ENCODE measurements at regions not wholly inside any gene's neighbourhood (a gene's known extent, or its start where the extent isn't known, plus 50 kb on each side); places are given as distances from the start of the nearest gene placed in this dataset.

DNA sequence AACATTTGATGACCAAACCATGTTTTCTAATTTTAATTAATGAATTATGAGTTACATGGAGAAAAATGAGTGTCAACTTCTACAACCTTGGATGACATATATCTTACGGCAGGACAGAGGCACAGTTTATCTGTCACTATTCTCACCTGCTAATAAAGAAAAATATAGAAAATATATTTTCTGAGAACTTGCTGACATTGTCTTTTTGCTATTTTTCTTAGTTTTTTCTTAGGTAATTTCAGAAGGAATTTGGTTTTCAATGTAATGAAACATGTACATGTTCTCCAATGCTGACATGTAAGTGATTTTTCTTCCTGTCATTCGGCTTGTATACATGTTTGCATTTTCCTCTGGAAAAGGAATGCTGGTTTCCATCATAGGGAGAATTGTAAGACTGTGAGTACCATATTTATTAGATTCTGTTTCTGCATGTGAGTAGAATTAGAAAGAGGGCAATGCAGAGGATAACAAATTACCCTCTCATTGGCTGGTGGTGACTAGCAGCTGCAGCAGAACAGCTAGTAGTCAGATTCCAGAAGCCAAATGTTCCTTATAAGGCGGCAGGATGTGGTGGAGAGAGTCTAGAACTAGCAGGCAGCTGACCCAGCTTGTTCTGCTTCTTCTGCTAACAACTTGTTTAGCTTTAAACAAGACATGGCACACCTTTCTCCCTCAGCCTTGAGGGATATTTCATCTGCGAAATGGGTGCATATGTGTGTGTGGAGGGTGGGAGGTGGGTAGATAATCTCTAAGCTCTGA, 132.8 kb upstream of the SPACA1 start:
- ChIA-PET POLR2A (no interaction called here), CTCF (interaction anchor here (0.6 kb wide), 1 partner anchor 79 kb away, joined by 4 read pairs; no protein-coding TSS in a partner anchor)
- DNase-seq (ENCODE audit: extremely low spot score) = no peak
- TF ChIP-seq FOXM1 (IDR thresholded peaks at IDR 0.05; ENCODE audit: borderline replicate concordance) = no peak
- TF ChIP-seq SP1 (IDR thresholded peaks at IDR 0.05) = no peak
- no peak for TF ChIP-seq BHLHE40 (IDR thresholded peaks at IDR 0.05; ENCODE audit: borderline replicate concordance)
- TF ChIP-seq LEF1 (IDR thresholded peaks at IDR 0.05; ENCODE audit: borderline replicate concordance) = no peak
- no peak for TF ChIP-seq ARNT (IDR thresholded peaks at IDR 0.05)
- no peak for TF ChIP-seq SUZ12 (IDR thresholded peaks at IDR 0.05)
- no peak for TF ChIP-seq PKNOX1 (IDR thresholded peaks at IDR 0.05)
- no peak for TF ChIP-seq TARDBP (IDR thresholded peaks at IDR 0.05)
- TF ChIP-seq CTBP1 (IDR thresholded peaks at IDR 0.05; ENCODE audit: borderline replicate concordance) = no peak
- TF ChIP-seq ELF4 (IDR thresholded peaks at IDR 0.05) = no peak
- no peak for TF ChIP-seq FOXK2 (IDR thresholded peaks at IDR 0.05)
- no peak for TF ChIP-seq ZNF384 (IDR thresholded peaks at IDR 0.05)
- no peak for TF ChIP-seq FOXA1 (IDR thresholded peaks at IDR 0.05)
- no peak for TF ChIP-seq L3MBTL2 (conservative IDR thresholded peaks at IDR 0.05)
- no peak for TF ChIP-seq HDGF (IDR thresholded peaks at IDR 0.05; ENCODE audit: borderline replicate concordance)
- TF ChIP-seq NFRKB (IDR thresholded peaks at IDR 0.05) = no peak

GRCh38 chr6:87913974-87914373, 133.7 kb upstream of the SPACA1 start:
- TF ChIP-seq FOXK2 (IDR thresholded peaks at IDR 0.05) (no peak), ZNF384 (IDR thresholded peaks at IDR 0.05) (no peak), CTBP1 (IDR thresholded peaks at IDR 0.05; ENCODE audit: borderline replicate concordance) (no peak), SUZ12 (IDR thresholded peaks at IDR 0.05) (no peak), SP1 (IDR thresholded peaks at IDR 0.05) (no peak), HDGF (IDR thresholded peaks at IDR 0.05; ENCODE audit: borderline replicate concordance) (no peak), LEF1 (IDR thresholded peaks at IDR 0.05; ENCODE audit: borderline replicate concordance) (no peak), FOXA1 (IDR thresholded peaks at IDR 0.05) (no peak), BHLHE40 (IDR thresholded peaks at IDR 0.05; ENCODE audit: borderline replicate concordance) (no peak), ARNT (IDR thresholded peaks at IDR 0.05) (no peak), TARDBP (IDR thresholded peaks at IDR 0.05) (no peak), L3MBTL2 (conservative IDR thresholded peaks at IDR 0.05) (no peak), FOXM1 (IDR thresholded peaks at IDR 0.05; ENCODE audit: borderline replicate concordance) (no peak), ELF4 (IDR thresholded peaks at IDR 0.05) (no peak), PKNOX1 (IDR thresholded peaks at IDR 0.05) (no peak), NFRKB (IDR thresholded peaks at IDR 0.05) (no peak)
- ChIA-PET POLR2A (no interaction called here), CTCF (interaction anchor here (0.6 to 0.7 kb wide), 2 partner anchors 17 to 80 kb away, joined by 3 to 4 read pairs; no protein-coding TSS in a partner anchor)
- DNase-seq (ENCODE audit: extremely low spot score) = no peak

DNA sequence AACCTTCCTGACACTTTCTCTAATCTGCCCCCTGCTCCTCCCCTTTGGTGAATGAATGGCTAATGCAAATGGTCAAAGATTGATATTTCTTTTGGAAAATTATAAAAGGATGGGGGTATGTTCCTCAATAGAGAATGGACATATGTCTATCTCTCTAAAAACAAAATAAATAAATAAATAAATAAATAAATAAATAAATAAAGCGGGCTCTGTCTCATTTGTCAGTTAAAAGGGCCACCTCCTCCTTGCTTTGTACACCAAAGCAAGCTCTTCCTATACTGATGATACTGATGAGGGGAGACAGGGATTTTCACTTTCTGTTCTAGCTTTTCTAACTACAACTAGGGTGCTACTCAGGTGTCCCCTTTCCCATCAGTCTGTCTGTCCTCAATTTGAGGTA, 135.5 kb upstream of the SPACA1 start:
- CTCF ChIA-PET = no interaction called here
- no peak for DNase-seq (ENCODE audit: extremely low spot score)
- POLR2A ChIA-PET = no interaction called here
- TF ChIP-seq PKNOX1 (IDR thresholded peaks at IDR 0.05) (no peak), FOXA1 (IDR thresholded peaks at IDR 0.05) (no peak), NFRKB (IDR thresholded peaks at IDR 0.05) (no peak), ZNF384 (IDR thresholded peaks at IDR 0.05) (no peak), SUZ12 (IDR thresholded peaks at IDR 0.05) (no peak), FOXK2 (IDR thresholded peaks at IDR 0.05) (no peak), L3MBTL2 (conservative IDR thresholded peaks at IDR 0.05) (no peak), SP1 (IDR thresholded peaks at IDR 0.05) (no peak), TARDBP (IDR thresholded peaks at IDR 0.05) (no peak)

GRCh38 chr6:87909849-87910248, 137.8 kb upstream of the SPACA1 start:
- POLR2A ChIA-PET = no interaction called here
- CTCF ChIA-PET = no interaction called here
- TF ChIP-seq SUZ12 (IDR thresholded peaks at IDR 0.05) = no peak
- TF ChIP-seq L3MBTL2 (conservative IDR thresholded peaks at IDR 0.05) = no peak
- TF ChIP-seq PKNOX1 (IDR thresholded peaks at IDR 0.05) = no peak
- no peak for TF ChIP-seq FOXA1 (IDR thresholded peaks at IDR 0.05)
- no peak for TF ChIP-seq SP1 (IDR thresholded peaks at IDR 0.05)
- TF ChIP-seq FOXM1 (IDR thresholded peaks at IDR 0.05; ENCODE audit: borderline replicate concordance) = no peak
- TF ChIP-seq BHLHE40 (IDR thresholded peaks at IDR 0.05; ENCODE audit: borderline replicate concordance) = no peak
- TF ChIP-seq TARDBP (IDR thresholded peaks at IDR 0.05) = no peak
- no peak for TF ChIP-seq ARNT (IDR thresholded peaks at IDR 0.05)
- no peak for TF ChIP-seq CTBP1 (IDR thresholded peaks at IDR 0.05; ENCODE audit: borderline replicate concordance)
- no peak for TF ChIP-seq NFRKB (IDR thresholded peaks at IDR 0.05)
- no peak for TF ChIP-seq FOXK2 (IDR thresholded peaks at IDR 0.05)
- no peak for TF ChIP-seq HDGF (IDR thresholded peaks at IDR 0.05; ENCODE audit: borderline replicate concordance)
- no peak for TF ChIP-seq ZNF384 (IDR thresholded peaks at IDR 0.05)
- no peak for TF ChIP-seq ELF4 (IDR thresholded peaks at IDR 0.05)
- no peak for TF ChIP-seq LEF1 (IDR thresholded peaks at IDR 0.05; ENCODE audit: borderline replicate concordance)
- no peak for DNase-seq (ENCODE audit: extremely low spot score)

All from HEK293T (cell line).